ACHN (cell line): ENCODE measurements at regions not wholly inside any gene's neighbourhood (a gene's known extent, or its start where the extent isn't known, plus 50 kb on each side); places are given as distances from the start of the nearest gene placed in this dataset.
"Not testable (repeated sequence)": the region's sequence is repeated elsewhere in the genome, so short reads cannot be mapped to it uniquely, and the experiment has no call there.

Experiments used
- DNase-seq: peaks from one replicate; pipeline ENCODE4 v3.0.0-alpha.2; 2015
- in situ Hi-C: cut with HindIII; loops from 2 replicates; pipeline ENCODE4 v1.10.0; 2017; ENCODE audit warnings: low sequenced_read_pairs, low pct_ligation_motif_present, low pct_unique_long_range_greater_than_20kb

DNA sequence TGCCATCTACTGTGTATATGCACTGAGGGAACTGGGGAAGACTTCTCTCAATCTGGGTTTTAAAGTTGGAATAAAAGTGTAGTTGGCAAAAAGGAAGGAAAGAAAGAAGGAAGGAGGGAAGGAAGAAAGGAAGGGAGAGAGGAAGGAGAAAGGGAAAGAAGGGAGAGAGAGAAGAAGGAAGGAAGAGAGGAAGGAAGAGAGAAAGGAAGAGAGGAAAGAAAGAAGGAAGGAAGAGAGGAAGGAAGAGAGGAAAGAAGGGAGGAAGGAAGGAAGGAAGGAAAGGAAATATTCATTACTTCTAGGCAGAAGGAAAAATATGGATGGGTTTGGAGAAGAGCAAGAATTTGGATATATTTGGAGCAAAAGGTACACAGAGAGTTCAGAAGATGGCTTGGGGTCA lies 343.6 kb upstream of the AUTS2 start:
- no peak for DNase-seq
- in situ Hi-C loops = no loop called here

DNA sequence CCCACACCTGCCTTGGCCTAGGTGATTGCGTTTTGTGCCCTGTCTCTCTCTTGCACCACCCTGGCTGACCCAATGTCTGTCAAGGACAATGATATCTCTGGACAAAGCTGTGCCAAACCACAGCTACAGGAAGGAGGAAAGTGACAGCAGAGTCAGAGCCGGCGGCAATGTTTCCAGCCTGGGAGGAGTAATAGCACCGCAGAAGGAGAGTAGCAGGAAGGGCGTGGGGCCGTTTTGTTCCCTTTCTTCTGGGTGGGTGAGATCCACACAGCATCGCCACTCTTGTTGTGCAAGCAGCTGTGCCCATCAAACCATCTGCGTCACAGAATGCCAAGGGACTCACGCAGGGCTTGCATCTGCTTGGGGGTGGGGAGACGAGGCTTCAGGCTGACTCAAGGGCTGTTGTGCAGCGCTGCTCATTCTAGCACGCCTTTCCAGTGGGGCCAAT lies 341.6 kb upstream of the AUTS2 start:
- DNase-seq = no peak
- in situ Hi-C loops = no loop called here

DNA sequence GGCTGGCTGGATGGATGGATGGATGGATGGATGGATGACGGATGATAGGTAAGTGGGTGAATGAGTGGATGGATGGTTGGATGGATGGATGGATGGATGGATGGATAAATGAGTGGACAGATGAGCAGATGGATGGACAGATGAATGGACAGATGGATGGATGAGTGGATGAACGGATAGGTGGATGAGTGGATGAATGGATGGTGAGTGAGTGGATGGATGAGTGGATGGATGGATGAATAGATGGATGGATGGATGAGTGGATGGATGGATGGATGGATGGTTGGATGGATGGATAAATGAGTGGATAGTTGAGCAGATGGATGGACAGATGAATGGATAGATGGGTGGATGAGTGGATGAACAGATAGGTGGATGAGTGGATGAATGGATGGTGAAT lies 340.7 kb upstream of the AUTS2 start:
- DNase-seq = no peak
- in situ Hi-C loops = no loop called here

DNA sequence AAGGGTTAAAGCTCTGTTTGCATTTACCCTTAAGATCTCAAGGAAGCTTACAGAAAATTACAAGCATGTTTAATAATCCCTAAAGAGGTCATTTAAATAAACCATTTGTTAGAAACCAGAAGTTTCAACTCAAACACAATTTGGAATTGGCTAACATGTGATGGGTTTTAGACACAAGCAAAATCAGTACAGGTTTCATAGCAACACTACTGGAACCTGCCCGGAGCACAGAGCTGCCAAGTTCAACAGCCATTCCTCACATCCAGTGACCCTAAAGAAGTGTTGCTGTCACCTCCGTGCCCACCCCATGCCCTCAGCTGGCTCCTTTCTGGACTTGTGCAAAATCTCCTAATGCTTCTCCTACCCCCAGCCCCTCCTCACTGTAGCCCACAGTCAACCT lies 338.8 kb upstream of the AUTS2 start:
- in situ Hi-C loops = no loop called here
- no peak for DNase-seq

DNA sequence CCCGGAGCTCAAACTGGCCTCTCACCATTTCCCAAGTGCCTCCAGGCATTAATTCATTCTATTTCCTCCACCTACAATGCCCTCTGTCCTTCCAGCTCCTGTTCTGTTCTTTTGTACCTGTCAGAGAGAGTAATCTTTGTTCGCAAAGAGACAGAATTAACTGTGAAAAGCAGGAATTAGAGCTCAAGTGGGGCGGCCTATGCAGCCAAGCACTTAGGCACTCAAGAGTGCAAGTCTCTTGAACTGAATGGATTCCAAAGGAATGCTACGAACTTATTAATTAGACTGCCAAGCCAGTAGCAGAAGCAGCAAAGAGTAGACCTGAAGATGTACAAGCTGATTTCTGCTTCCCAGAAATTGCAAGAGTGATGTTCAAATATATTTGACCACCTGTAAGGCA lies 338.3 kb upstream of the AUTS2 start:
- DNase-seq = no peak
- in situ Hi-C loops = no loop called here

DNA sequence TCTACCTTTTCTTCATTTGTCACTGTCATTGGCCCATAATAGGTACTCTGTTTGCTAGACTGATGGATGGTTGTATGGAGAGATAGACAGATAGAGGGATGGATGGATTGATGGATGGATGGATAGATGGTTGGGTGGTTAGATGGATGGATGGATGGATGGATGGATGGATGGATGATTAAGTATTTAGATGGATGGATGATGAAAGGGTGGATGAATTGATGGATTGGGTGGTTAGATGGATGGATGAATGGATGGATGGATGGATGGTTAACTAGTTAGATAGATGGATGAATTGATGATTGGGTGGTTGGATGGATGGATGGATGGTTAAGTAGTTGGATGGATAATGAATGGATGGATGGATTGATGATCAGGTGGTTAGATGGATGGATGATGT lies 334.7 kb upstream of the AUTS2 start:
- no peak for DNase-seq
- in situ Hi-C loops = no loop called here

DNA sequence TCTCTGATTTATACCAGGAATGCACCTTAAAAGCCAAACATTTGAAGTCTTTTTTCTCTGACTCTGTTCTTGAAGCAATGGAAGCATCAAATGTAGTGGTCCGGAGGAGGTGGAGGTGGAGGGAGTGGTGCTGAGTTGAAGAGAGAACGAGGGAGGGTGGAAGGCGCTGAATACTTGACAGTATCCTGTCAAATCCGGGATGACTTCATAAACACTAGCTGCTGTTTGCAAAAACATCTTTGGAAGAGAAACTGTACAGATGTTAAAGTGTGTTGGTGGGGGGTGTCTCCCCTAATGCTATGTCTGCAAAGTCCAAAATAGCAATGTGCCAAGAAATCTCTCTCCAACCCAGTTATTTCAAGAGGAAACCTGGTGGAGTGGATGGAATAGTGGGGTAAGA lies 328.5 kb upstream of the AUTS2 start:
- in situ Hi-C loops = no loop called here
- no peak for DNase-seq

DNA sequence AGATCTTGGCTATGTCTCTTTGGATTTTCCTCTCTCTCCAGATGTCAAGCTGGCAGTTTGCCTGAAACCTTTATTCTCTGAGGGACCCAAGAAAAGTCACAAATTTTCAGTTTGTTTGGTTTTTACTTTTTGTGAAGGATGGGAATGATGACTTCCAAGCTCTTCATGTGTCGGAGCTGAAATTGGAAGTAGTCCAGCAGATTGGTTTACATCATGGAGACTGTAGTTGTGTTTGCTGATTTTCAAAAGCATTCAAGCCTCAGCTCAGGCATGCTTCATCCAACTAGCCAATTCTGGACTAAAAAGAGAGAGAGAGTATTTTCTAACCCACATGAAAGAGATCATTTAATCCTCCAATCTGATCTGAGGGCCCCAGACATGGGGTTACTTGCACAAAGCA lies 326.2 kb upstream of the AUTS2 start:
- DNase-seq = no peak
- in situ Hi-C loops = no loop called here

DNA sequence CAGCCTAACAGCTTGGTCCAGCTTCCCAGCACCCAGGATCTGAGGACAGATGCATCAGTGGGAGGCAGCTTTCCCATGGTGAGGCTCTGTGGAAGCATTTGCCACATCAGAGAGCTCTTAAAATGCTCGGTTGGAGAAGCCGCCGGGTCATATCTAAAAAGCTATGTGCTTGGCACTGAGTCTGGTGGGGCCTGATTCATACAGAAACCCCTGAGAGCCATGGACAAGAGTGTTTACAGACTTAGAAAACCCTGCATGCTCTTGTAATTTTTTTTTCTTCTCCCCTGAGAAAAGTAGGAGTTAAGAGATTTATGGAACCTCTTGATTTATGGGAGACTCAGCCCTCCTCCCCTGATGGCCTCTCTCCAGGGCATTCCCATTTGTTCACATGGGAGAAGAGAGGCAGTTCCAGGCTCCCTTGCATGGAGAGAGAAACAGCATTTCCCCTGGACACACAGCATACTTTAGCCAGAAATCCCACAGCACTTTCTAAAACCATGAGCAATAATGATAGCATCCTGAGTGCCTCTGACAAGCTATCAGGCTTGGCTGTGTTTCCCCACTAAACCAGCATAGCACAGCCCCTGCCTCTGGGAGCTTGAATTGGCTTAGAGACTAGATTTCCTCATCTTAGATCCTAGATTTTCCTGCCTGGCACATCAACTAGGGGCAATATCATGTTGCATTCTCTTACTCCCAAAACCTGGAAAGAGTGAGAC lies 322.1 kb upstream of the AUTS2 start:
- in situ Hi-C loops = no loop called here
- no peak for DNase-seq

DNA sequence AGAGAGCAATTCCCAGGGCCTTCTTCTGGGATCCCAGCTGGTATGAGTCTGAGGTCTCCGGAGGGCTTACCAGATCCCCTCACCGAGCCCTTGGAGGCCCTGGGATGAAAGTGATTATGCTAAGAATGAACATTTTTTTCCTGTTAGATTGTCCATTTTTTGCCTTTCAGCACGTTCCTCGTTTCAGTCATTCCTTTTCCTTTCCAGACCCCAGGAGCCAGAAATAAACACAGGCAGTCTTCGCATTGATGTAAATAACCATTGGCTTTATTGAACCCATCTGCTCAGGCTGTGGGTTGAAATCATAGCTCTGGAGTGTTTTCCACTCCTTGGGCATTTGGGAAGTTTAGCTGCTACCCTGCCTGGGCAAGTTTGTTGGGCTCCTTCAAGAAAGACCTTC lies 320.9 kb upstream of the AUTS2 start:
- no peak for DNase-seq
- in situ Hi-C loops = no loop called here

DNA sequence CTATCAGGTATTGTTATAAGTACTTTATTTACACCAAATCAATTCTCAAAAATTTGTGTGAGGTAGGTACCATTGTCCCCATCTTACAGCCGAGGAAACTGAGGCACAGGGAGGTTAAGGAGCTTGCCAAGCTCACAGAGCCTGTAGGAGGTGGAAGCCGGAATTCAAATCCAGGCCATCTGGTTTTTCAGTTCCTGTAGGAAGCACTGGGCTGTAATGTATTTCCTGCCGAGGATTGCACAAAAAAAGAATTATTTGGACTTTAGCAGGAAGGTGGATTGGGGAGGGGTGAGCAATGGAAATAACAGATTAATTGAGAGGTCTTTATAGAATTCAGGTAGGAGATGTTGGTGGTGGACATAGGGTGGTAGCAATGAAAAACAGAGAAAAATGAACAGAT lies 315.3 kb upstream of the AUTS2 start:
- in situ Hi-C loops = no loop called here
- no peak for DNase-seq

DNA sequence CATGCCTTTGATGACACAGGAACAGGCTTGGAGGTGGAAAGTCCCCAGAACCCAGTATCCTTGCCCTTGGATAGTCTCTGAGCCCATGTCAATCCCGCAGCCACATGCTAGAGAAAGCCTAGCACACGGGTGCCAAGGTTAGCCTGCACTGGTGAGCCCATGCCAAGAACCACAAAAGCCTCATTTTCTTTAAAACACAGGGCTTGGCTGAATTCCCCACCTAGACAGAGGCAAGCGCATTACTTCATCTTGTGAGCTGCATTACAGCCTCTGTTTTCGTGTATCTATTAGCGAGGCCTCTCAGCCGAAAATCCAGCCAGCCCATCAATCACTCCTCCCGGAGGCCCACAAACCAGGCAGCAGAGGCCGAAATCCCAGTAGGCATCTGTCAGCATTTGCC lies 314.9 kb upstream of the AUTS2 start:
- no peak for DNase-seq
- in situ Hi-C loops = no loop called here

DNA sequence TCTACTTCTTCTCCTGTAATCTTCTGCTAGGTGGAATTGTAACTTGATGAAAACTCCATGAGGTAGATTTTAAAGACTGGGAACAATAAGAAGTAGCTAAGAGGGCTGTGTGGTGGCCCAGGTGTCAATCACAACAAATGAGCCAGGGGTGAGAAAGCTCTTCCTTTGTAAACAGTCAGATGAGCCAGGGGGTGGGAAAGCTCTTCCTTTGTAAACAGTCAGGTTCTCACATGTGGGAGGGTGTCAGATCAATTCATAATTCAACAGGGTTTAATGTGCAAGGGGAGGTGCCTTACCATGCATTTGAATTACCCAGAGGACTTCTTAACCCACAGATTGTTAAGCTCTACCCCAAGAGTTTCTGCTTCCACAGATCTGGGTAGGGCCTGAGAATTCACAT lies 312.4 kb upstream of the AUTS2 start:
- in situ Hi-C loops = no loop called here
- no peak for DNase-seq

DNA sequence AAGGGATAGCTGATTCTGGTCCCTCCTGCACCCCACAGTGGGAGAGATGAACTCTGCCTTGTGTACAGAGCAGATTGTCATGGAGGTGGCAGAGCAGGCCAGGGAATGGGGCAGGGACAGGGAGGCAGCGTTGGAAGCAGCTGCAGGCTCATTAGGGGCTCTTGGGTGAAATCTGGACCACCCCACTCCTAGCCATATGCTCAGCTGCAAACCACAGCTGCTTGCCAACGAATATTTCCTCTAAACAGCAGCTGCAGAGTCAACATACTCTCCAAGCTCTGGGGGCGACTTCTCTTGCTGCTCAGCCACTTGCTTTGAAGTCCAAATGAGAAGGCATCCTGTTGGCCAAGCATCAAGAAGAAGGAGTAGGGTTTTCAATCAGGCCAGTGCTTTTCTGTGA lies 302.3 kb upstream of the AUTS2 start:
- DNase-seq = no peak
- in situ Hi-C loops = no loop called here

DNA sequence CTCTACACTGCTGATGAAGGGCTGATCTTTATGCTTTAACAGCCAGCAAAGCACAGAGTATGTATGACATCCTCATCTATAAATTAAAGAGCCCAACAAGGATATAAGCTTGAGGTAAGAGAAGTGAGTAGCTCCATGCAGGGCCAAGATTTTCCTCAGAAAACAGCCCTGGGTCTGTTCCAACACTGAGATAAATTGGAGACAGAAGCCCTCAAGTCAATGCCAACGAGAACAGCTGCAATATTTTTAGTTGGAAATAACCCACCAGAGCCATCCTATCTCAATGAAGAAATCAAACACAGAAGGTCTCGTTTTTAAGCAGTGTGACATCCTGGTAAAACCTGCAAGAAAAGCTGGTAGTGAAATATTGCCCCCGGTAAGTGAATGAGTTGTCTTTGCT lies 297.0 kb upstream of the AUTS2 start:
- in situ Hi-C loops = no loop called here
- no peak for DNase-seq

DNA sequence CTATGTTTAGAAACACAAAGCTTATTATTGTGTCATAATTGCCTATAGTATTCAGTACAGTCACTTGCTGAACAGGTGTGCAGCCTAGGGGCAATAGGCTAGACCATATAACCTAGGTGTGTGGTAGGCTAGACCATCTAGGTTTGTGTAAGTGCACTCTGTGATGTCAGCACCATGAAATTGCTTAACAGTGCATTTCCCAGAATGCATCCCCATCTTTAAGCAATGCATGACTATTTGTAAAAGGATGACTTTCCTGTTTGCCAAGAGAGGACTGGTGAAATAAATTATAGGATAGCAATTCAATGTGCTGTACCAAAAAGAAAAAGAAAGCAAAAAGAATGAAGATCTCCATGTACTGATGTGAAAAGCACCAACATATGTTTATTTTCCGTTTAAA lies 288.7 kb upstream of the AUTS2 start:
- in situ Hi-C loops = no loop called here
- DNase-seq = no peak

DNA sequence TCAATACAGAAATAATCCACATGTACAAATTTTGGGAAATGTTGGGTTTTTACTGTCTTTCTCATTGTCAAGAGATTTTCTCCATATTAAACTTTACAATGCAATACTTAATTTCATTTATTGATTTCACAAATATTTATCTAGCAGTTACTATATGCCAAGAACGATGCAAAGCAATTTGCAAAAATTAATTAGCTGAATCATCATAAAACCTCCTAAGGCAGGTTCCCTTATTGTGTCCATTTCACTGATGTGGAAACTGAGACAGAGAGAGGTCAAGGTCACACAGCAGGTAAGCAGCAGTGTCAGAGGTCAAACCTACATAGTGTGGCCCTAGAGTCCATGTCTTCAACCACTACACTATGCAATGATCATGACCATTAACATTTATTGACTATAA lies 286.8 kb upstream of the AUTS2 start:
- in situ Hi-C loops = no loop called here
- no peak for DNase-seq

DNA sequence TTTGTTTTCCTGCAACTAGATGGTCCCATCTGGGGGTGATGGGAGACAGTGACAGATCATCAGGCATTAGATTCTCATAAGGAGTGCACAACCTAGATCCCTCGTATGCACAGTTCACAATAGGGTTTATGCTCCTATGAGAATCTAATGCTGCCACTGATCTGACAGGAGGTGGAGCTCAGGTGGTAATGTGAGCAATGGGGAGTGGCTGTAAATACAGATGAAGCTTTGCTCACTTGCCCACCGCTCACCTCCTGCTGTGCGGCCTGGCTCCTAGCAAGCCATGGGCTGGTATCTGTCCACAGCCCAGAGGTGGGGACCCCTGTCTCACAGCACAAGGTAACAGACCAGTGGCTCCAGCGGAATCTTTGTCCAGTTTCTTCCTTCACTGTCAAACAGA lies 284.4 kb upstream of the AUTS2 start:
- DNase-seq, in situ Hi-C loops: not testable (repeated sequence)

DNA sequence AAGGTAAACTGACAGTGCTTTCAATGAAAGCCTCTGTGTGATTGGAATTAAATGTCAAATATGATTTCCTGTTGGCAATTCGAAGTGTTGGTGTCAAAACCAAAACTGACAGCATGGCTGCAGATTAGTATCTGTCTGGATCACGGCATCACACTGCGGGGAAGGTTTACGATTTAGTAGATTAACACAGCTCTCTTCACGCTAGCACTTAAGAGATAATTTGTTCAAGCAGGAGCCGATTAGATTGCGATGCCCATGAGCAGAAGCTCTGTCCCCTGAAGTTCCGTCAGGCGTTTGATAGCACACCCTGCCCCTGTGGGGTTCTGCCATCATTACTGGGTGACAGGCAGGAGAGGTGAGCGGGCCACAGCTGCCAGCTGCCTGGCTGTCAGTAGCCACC lies 279.5 kb upstream of the AUTS2 start:
- DNase-seq = no peak
- in situ Hi-C loops = no loop called here

DNA sequence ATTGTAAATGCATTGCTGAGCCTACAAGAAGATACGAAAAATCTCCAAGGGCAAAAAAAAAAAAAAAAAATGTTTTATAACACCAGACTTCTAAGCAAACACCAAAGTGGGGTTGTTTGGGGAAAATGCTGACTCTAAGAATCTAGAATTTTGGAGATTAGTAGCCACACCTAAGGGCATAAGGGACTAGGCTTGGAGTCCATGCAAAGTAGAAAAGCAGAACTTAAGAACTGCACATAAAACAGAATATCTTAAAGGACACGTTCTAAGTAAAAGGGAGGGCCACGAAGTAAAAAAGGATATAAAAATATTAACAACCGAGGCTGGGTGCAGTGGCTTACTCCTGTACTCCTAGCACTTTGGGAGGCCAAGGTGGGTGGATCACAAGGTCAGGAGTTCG lies 269.8 kb upstream of the AUTS2 start:
- in situ Hi-C loops = no loop called here
- no peak for DNase-seq

DNA sequence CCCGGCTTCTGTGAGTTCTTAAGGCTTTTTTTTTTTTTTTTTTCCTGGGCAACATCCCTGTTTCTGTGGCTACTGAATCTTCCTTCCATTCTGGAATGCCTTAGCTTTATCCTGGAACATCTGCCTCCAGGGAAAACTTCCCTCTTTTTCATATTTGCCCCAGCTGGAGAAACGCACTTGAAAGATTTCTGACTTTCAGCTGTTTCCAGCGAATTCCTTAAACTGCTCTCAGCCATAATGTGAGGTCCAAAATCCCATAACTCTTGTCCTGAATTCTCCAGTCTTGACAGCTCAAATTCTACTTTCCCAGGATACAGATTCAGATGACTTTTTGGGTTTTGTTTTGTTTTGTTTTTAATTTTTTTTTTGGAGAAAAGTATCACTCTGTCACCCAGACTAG lies 263.6 kb upstream of the AUTS2 start:
- no peak for DNase-seq

More for the DNA sequence above, 263.6 kb upstream of the AUTS2 start:
- in situ Hi-C loops = no loop called here
